H9 (cell line): ENCODE measurements at regions not wholly inside any gene's neighbourhood (a gene's known extent, or its start where the extent isn't known, plus 50 kb on each side); places are given as distances from the start of the nearest gene placed in this dataset.

Experiments
- DNase-seq: peaks from one replicate; pipeline ENCODE4 v3.0.0-alpha.2; 2017
- H2AFZ ChIP-seq: one replicate; pipeline ENCODE4 v1.6.1; 2013; ENCODE audit warnings: mild to moderate bottlenecking, low read length, control low read depth, moderate library complexity
- H2AK5ac ChIP-seq: 2 replicates; pipeline ENCODE4 v1.6.1; 2013; ENCODE audit warnings: low read length, control low read depth, mixed read lengths; ENCODE audit not compliant: insufficient read length
- H2BK120ac ChIP-seq: one replicate; pipeline ENCODE4 v1.6.1; 2013; ENCODE audit warnings: low read depth, mild to moderate bottlenecking, low read length, control low read depth, inconsistent platforms; ENCODE audit not compliant: poor library complexity, severe bottlenecking
- H2BK12ac ChIP-seq: 2 replicates; pipeline ENCODE4 v1.6.1; 2013; ENCODE audit warnings: low read length, control low read depth, mixed read lengths, low read depth; ENCODE audit not compliant: insufficient read length
- H2BK15ac ChIP-seq: 2 replicates; pipeline ENCODE4 v1.6.1; 2013; ENCODE audit warnings: low read depth, low read length, control low read depth
- H2BK20ac ChIP-seq: one replicate; pipeline ENCODE4 v1.6.1; 2013; ENCODE audit warnings: low read depth, mild to moderate bottlenecking, low read length, control low read depth, inconsistent platforms; ENCODE audit not compliant: poor library complexity, severe bottlenecking
- H2BK5ac ChIP-seq: 2 replicates; pipeline ENCODE4 v1.6.1; 2013; ENCODE audit warnings: low read length, control low read depth, mixed read lengths; ENCODE audit not compliant: insufficient read length
- H3K14ac ChIP-seq: 2 replicates; pipeline ENCODE4 v1.6.1; 2013; ENCODE audit warnings: low read length, control low read depth; ENCODE audit not compliant: insufficient read depth
- H3K18ac ChIP-seq: 2 replicates; pipeline ENCODE4 v1.6.1; 2013; ENCODE audit warnings: low read depth, mild to moderate bottlenecking, mixed read lengths, low read length, control low read depth; ENCODE audit not compliant: insufficient read length
- H3K23ac ChIP-seq: 2 replicates; pipeline ENCODE4 v1.6.1; 2013; ENCODE audit warnings: low read length, control low read depth, mixed read lengths, low read depth; ENCODE audit not compliant: insufficient read length
- H3K23me2 ChIP-seq: 2 replicates; pipeline ENCODE4 v1.6.1; 2013; ENCODE audit warnings: low read depth, mild to moderate bottlenecking, mixed read lengths, low read length, control low read depth; ENCODE audit not compliant: insufficient read length, poor library complexity, severe bottlenecking
- H3K27ac ChIP-seq: 2 replicates; pipeline ENCODE4 v1.5.1; 2013; ENCODE audit warnings: low read length, control low read depth, mixed read lengths, low read depth; ENCODE audit not compliant: insufficient read length
- H3K27me3 ChIP-seq: 2 replicates; pipeline ENCODE4 v1.6.1; 2013; ENCODE audit warnings: low read length, control low read depth, inconsistent platforms; ENCODE audit not compliant: insufficient read depth
- H3K4ac ChIP-seq: 2 replicates; pipeline ENCODE4 v1.6.1; 2013; ENCODE audit warnings: low read depth, mild to moderate bottlenecking, control low read depth, inconsistent platforms, low read length, moderate library complexity
- H3K4me1 ChIP-seq: 2 replicates; pipeline ENCODE4 v1.6.1; 2013; ENCODE audit warnings: low read length, control low read depth, inconsistent platforms; ENCODE audit not compliant: insufficient read depth
- H3K4me2 ChIP-seq: 2 replicates; pipeline ENCODE4 v1.6.1; 2013; ENCODE audit warnings: low read length, control low read depth, mixed read lengths; ENCODE audit not compliant: insufficient read length, insufficient read depth
- H3K56ac ChIP-seq: 2 replicates; pipeline ENCODE4 v1.6.1; 2013; ENCODE audit warnings: low read depth, mild to moderate bottlenecking, mixed read lengths, low read length, control low read depth; ENCODE audit not compliant: insufficient read length
- H3K79me1 ChIP-seq: 2 replicates; pipeline ENCODE4 v1.6.1; 2013; ENCODE audit warnings: low read depth, mild to moderate bottlenecking, moderate library complexity, low read length, control low read depth, inconsistent platforms; ENCODE audit not compliant: insufficient read depth, poor library complexity, severe bottlenecking
- H3K79me2 ChIP-seq: 2 replicates; pipeline ENCODE4 v1.6.1; 2013; ENCODE audit warnings: low read length, control low read depth, inconsistent platforms; ENCODE audit not compliant: insufficient read depth
- H3K9ac ChIP-seq: 2 replicates; pipeline ENCODE4 v1.6.1; 2013; ENCODE audit warnings: low read length, control low read depth, mixed read lengths; ENCODE audit not compliant: insufficient read length; ENCODE audit errors: extremely low read depth
- H3K9me3 ChIP-seq: one replicate; pipeline ENCODE4 v1.6.1; 2013; ENCODE audit warnings: low read depth, low read length, inconsistent platforms; ENCODE audit not compliant: control insufficient read depth
- H3T11ph ChIP-seq: one replicate; pipeline ENCODE4 v1.6.1; 2013; ENCODE audit warnings: mild to moderate bottlenecking, low read length, control low read depth, inconsistent platforms
- H4K20me1 ChIP-seq: one replicate; pipeline ENCODE4 v1.6.1; 2013; ENCODE audit not compliant: control insufficient read depth, insufficient read length, insufficient read depth
- H4K5ac ChIP-seq: 2 replicates; pipeline ENCODE4 v1.6.1; 2013; ENCODE audit warnings: low read depth, mild to moderate bottlenecking, mixed read lengths, low read length, control low read depth; ENCODE audit not compliant: insufficient read length
- H4K8ac ChIP-seq: replicated peaks from 2 replicates; pipeline ENCODE4 v1.6.1; 2013; ENCODE audit warnings: low read length, control low read depth, mixed read lengths, low read depth; ENCODE audit not compliant: insufficient read length
- H4K91ac ChIP-seq: 2 replicates; pipeline ENCODE4 v1.6.1; 2013; ENCODE audit warnings: low read depth, mild to moderate bottlenecking, moderate library complexity, mixed read lengths, low read length, control low read depth; ENCODE audit not compliant: insufficient read length
- H3K27ac Mint-ChIP-seq, 3 experiments: 2 replicates in 2 of 3; 3 replicates in 1 of 3; pipeline ENCODE4 v1.8.0; 2020 to 2021; ENCODE audit warnings: mixed read lengths in 3 of 3, mild to moderate bottlenecking in 1 of 3, moderate library complexity in 1 of 3
- H3K27me3 Mint-ChIP-seq: 2 replicates; pipeline ENCODE4 v1.8.0; 2021; ENCODE audit warnings: low read depth, mild to moderate bottlenecking, moderate library complexity, mixed read lengths
- H3K36me3 Mint-ChIP-seq, 3 experiments: 2 replicates in 2 of 3; 3 replicates in 1 of 3; pipeline ENCODE4 v1.8.0; 2020 to 2021; ENCODE audit warnings: low read depth in 3 of 3, mixed read lengths in 3 of 3; ENCODE audit not compliant: insufficient read depth in 1 of 3
- H3K4me1 Mint-ChIP-seq, 2 experiments: 2 replicates each; pipeline ENCODE4 v1.8.0; 2020; ENCODE audit warnings: mixed read lengths in 2 of 2
- H3K4me3 Mint-ChIP-seq, 2 experiments: 2 replicates in 1 of 2; 3 replicates in 1 of 2; pipeline ENCODE4 v1.8.0; 2020 to 2021; ENCODE audit warnings: mild to moderate bottlenecking in 2 of 2, mixed read lengths in 2 of 2, moderate library complexity in 1 of 2
- H3K9me3 Mint-ChIP-seq, 2 experiments: 2 replicates in 1 of 2; 3 replicates in 1 of 2; pipeline ENCODE4 v1.8.0; 2020; ENCODE audit warnings: mild to moderate bottlenecking in 2 of 2, mixed read lengths in 2 of 2, moderate library complexity in 1 of 2
- WGBS: extraction: QIAGEN DNeasy Blood & Tissue Kit; methylation state at CpG from one replicate; pipeline ENCODE4 v1.1.7; 2013; ENCODE audit warnings: missing lambda C conversion rate, low lambda C conversion rate, mixed read lengths; ENCODE audit not compliant: insufficient read length; ENCODE audit errors: extremely low coverage; 5-methylcytosine and 5-hydroxymethylcytosine counted together
- TF ChIP-seq, protein P1 (sequence below): fragments of 200-600 bp; sonication (generic); conservative IDR thresholded peaks from 3 replicates; pipeline ENCODE4 v1.8.0; 2021; ENCODE audit warnings: antibody characterized with exemption, mild to moderate bottlenecking

DNA sequence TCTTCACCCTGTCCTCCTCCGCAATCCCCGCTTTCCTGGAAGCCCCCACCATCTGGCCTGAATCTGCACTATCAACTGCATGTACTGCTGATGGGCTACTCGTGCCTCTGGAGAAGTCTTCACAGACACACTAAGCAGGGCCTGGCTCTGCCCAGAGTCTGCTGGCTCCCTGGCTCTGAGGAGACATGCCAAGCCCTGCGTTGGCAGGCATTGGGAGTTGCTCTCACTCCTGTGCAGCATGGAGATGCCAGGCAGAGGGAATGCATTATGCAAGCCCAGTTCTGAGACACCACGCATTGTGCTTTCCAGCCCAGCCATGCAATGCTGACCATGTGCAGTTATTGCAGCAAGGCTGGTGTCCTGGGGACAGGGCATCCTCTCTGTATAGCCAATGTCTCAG is 314.6 kb downstream of the CXCL12 start:
- no peaks in the 10 kb centered on the region for H3K27me3 Mint-ChIP-seq
- Histone ChIP-seq H4K8ac (no peak overlapping the region), H4K20me1 (no peaks in the 10 kb centered on the region), H3K4me2 (no peak overlapping the region), H2AK5ac (no peak overlapping the region), H3K4ac (no peak overlapping the region), H4K91ac (no peak overlapping the region), H3K18ac (no peak overlapping the region), H3K56ac (no peak overlapping the region), H3T11ph (no peak overlapping the region), H3K9me3 (no peaks in the 10 kb centered on the region), H3K9ac (no peak overlapping the region), H2BK20ac (no peak overlapping the region), H2AFZ (no peak overlapping the region), H4K5ac (no peak overlapping the region), H3K14ac (no peak overlapping the region), H2BK120ac (no peak overlapping the region), H2BK12ac (no peak overlapping the region), H3K27me3 (no peaks in the 10 kb centered on the region), H2BK5ac (no peak overlapping the region), H3K27ac (no peak overlapping the region), H3K79me1 (no peaks in the 10 kb centered on the region), H3K4me1 (no peaks in the 10 kb centered on the region), H3K23me2 (no peaks in the 10 kb centered on the region), H3K79me2 (no peaks in the 10 kb centered on the region), H2BK15ac (no peak overlapping the region), H3K23ac (no peak overlapping the region)
- no CpG with 5 or more reads among the region's 5 CpGs for WGBS
- H3K4me3 Mint-ChIP-seq, result no peak overlapping the region
- TF ChIP-seq, protein P1, sequence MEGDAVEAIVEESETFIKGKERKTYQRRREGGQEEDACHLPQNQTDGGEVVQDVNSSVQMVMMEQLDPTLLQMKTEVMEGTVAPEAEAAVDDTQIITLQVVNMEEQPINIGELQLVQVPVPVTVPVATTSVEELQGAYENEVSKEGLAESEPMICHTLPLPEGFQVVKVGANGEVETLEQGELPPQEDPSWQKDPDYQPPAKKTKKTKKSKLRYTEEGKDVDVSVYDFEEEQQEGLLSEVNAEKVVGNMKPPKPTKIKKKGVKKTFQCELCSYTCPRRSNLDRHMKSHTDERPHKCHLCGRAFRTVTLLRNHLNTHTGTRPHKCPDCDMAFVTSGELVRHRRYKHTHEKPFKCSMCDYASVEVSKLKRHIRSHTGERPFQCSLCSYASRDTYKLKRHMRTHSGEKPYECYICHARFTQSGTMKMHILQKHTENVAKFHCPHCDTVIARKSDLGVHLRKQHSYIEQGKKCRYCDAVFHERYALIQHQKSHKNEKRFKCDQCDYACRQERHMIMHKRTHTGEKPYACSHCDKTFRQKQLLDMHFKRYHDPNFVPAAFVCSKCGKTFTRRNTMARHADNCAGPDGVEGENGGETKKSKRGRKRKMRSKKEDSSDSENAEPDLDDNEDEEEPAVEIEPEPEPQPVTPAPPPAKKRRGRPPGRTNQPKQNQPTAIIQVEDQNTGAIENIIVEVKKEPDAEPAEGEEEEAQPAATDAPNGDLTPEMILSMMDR, result no peak
- H3K9me3 Mint-ChIP-seq, result peaks cover 0 to 4% of the 10 kb centered on the region in 2 experiments; a peak in 3 of 5 replicates
- H3K4me1 Mint-ChIP-seq, result peaks cover 0 to 3% of the 10 kb centered on the region in 2 experiments; a peak in 1 of 4 replicates
- H3K27ac Mint-ChIP-seq, result no peak overlapping the region
- 0 out of 7 replicates have a peak, but pooled peaks cover 0 to 2% (median 0%) of the 10 kb centered on the region in 3 experiments for H3K36me3 Mint-ChIP-seq
- no peak for DNase-seq
